ENCODE measurements at regions not wholly inside any gene's neighbourhood (a gene's known extent, or its start where the extent isn't known, plus 50 kb on each side); places are given as distances from the start of the nearest gene placed in this dataset.
"Not testable (repeated sequence)": the region's sequence is repeated elsewhere in the genome, so short reads cannot be mapped to it uniquely, and the experiment has no call there.

DNA sequence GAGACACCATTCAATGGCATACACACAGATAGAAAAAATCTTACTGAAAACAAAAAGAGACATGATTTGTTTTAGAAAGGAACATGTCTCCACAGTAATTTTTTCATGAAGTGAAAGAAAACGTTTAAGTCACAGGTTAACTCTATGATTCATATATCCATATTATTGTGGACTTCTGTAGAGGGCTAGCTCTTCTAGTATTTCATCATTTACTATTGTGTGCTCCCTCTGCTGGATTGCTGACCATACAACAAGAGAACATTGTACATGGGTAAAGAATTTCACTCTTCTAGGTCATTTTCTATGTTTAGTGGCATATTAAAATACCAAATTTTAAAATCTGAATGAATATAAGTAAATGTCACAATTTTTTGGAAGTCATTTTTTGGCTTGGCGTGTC is 91.8 kb upstream of the POU3F4 start:
- TF ChIP-seq, protein P1, sequence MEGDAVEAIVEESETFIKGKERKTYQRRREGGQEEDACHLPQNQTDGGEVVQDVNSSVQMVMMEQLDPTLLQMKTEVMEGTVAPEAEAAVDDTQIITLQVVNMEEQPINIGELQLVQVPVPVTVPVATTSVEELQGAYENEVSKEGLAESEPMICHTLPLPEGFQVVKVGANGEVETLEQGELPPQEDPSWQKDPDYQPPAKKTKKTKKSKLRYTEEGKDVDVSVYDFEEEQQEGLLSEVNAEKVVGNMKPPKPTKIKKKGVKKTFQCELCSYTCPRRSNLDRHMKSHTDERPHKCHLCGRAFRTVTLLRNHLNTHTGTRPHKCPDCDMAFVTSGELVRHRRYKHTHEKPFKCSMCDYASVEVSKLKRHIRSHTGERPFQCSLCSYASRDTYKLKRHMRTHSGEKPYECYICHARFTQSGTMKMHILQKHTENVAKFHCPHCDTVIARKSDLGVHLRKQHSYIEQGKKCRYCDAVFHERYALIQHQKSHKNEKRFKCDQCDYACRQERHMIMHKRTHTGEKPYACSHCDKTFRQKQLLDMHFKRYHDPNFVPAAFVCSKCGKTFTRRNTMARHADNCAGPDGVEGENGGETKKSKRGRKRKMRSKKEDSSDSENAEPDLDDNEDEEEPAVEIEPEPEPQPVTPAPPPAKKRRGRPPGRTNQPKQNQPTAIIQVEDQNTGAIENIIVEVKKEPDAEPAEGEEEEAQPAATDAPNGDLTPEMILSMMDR (IDR thresholded peaks at IDR 0.05; ENCODE audit: low read depth, low read length): no peak
- H3K4me3 ChIP-seq (replicated peaks in 1 of 2; ENCODE audit: low read depth in 2 of 2, low read length in 2 of 2): no peak overlapping the region
- DNase-seq (ENCODE audit: low read depth in 2 of 2): peak in 1 of 2 donors; percentile 2

DNA sequence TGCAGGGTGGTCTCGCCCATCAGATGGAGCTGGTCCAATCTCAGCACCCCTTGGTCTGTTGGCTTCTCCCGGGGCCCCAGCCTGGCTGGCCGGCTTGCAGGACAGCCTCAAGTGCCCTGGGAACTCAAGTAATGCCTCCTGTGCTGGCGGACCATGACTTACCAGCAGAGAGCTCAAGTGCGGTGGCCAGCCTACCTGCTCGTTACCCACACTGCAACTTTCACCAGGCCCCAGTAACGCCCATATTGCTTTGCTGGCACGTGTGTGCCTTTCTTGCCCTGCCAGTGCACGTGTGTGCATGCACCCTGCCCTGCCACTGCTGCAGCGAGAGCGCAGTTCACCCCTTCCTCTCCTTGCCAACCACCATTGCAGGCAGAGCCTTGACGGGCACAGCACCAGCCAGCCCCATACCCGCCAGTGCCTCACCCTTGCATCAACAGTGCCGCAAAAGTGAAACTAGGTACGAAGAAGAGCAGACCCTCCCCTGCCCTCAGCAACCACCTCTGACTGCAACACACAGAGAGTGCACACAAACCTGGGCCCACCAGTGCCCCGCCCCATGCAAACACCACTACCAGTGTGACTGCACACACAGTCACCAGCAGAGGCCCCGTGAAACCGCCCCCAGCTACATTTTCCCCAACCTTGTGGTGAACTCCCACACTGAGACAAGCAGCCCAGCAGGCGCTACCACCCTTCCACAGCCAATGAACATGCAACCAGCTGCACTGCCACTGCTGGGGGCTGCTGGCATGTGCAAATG is 88.9 kb upstream of the POU3F4 start:
- DNase-seq (ENCODE audit: low read depth in 2 of 2): no peak
- TF ChIP-seq, protein P1 (IDR thresholded peaks at IDR 0.05; ENCODE audit: low read depth, low read length): no peak
- no peak overlapping the region for H3K4me3 ChIP-seq (replicated peaks in 1 of 2; ENCODE audit: low read depth in 2 of 2, low read length in 2 of 2)

DNA sequence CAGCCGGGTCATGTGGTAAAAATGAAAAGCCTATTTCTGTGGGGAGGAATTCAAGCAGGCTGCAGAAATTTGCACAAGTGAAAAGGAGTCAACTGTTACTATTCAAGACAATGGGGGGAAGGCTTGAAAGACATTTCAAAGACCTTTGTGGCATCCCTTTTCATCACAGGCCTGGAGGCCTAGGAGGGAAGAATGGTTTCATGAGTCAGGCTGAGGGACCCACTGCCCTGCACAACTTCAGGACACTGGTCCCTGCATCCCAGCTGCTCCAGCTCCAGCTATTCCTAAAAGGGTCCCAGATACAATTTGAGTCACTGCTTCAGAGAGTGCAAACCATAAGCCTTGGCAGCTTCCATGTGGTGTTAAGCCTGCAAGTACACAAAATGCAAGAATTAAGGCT is 85.3 kb upstream of the POU3F4 start:
- no peak overlapping the region for H3K4me3 ChIP-seq (replicated peaks in 1 of 2; ENCODE audit: low read depth in 2 of 2, low read length in 2 of 2)
- DNase-seq (ENCODE audit: low read depth in 2 of 2): no peak
- TF ChIP-seq, protein P1 (IDR thresholded peaks at IDR 0.05; ENCODE audit: low read depth, low read length): no peak

DNA sequence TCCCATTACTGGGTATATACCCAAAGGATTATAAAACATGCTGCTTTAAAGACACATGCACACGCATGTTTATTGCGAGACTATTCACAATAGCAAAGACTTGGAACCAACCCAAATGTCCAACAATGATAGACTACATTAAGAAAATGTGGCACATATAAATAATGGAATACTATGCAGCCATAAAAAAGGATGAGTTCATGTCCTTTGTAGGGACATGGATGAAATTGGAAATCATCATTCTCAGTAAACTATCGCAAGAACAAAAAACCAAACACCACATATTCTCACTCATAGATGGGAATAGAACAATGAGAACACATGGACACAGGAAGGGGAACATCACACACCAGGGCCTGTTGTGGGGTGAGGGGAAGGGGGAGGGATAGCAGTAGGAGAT is 65.5 kb upstream of the POU3F4 start:
- DNase-seq (ENCODE audit: low read depth in 2 of 2); H3K4me3 ChIP-seq (replicated peaks in 1 of 2; ENCODE audit: low read depth in 2 of 2, low read length in 2 of 2): not testable (repeated sequence)

DNA sequence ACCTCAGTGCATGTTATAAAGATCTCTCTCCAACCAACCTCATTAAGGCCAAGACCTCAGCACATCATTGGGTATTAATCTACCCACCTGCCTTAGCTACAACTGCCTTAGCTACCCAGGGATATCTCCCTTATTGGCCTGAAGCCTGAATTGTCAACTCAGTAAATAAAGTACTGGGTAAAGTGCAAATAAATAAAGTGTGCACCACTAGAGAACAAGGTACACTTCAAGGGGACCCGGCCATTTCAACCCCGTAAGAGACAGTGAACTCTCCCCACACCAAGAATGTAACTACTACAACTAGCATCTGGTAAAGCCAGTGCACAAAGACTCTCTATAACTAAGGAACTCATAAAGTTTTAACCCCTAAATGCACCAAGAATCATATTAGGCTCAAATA is 61.7 kb upstream of the POU3F4 start:
- no peak overlapping the region for H3K4me3 ChIP-seq (replicated peaks in 1 of 2; ENCODE audit: low read depth in 2 of 2, low read length in 2 of 2)
- TF ChIP-seq, protein P1 (IDR thresholded peaks at IDR 0.05; ENCODE audit: low read depth, low read length): no peak
- DNase-seq (ENCODE audit: low read depth in 2 of 2): no peak

Measured in cardiac fibroblast (primary cell).